K562 (cell line): ENCODE measurements at regions not wholly inside any gene's neighbourhood (a gene's known extent, or its start where the extent isn't known, plus 50 kb on each side); places are given as distances from the start of the nearest gene placed in this dataset.

Experiments used
- ATAC-seq: fragments of 200-7000 bp; cut with Tn5 transposase; 3 replicates; pipeline ENCODE4 v1.9.1; 2020; ENCODE audit warnings: moderate library complexity
- BruUV-seq: library from RNA; stranded (reverse); fragments of 400-500 nt; replicated peaks from 2 replicates; lab custom pipeline; 2021; lab: Mats Ljungman, UMichigan
- CTCF ChIA-PET: fragments of 300-600 bp; formaldehyde crosslinking; extraction: SDS; loops from one replicate; lab custom pipeline; 2021; ENCODE audit warnings: low intra/inter-chr PET ratio; lab: Yijun Ruan, JAX
- POLR2A ChIA-PET: fragments of 300-600, 350-650 bp; sonication (Branson Sonifier 250); formaldehyde crosslinking; extraction: SDS; loops from one replicate; lab custom pipeline; 2021; ENCODE audit warnings: antibody characterized with exemption, inconsistent platforms; lab: Yijun Ruan, JAX
- DNase-seq, 4 experiments: peaks; one replicate each; pipeline versions ENCODE4 v3.0.0 to v3.0.0-alpha.2; 2011 to 2018; ENCODE audit warnings: low spot score in 3 of 4, mixed read lengths in 3 of 4; ENCODE audit errors: extremely low read depth in 1 of 4
- FAIRE-seq: peaks from 2 replicates; lab custom pipeline; 2011; peaks lifted over from hg19 to GRCh38; lab: Jason Lieb, UNC
- H2AFZ ChIP-seq: 2 replicates; pipeline ENCODE4 v1.6.0; 2011; ENCODE audit warnings: low read depth, low read length, control low read depth, inconsistent platforms
- H3K27ac ChIP-seq: fragments of 200-600 bp; 3 replicates; pipeline ENCODE4 v1.8.0; 2011; ENCODE audit warnings: low read depth, mild to moderate bottlenecking, control low read depth, inconsistent platforms, low read length, moderate library complexity, mixed read lengths; ENCODE audit errors: extremely low read depth
- H3K27me3 ChIP-seq, 2 experiments: fragments of 300-600 bp in 1 of 2; 2 replicates in 1 of 2; 3 replicates in 1 of 2; pipeline versions ENCODE4 v1.6.0 to v1.8.0; 2011; ENCODE audit warnings: inconsistent platforms in 2 of 2, low read length in 2 of 2, mild to moderate bottlenecking in 1 of 2, mixed read lengths in 1 of 2, moderate library complexity in 1 of 2; ENCODE audit not compliant: control insufficient read depth in 2 of 2, insufficient read depth in 2 of 2
- H3K36me3 ChIP-seq: fragments of 300-600 bp; 3 replicates; pipeline ENCODE4 v1.8.0; 2011; ENCODE audit warnings: mild to moderate bottlenecking, low read length, inconsistent platforms; ENCODE audit not compliant: control insufficient read depth, insufficient read depth
- H3K4me1 ChIP-seq, 2 experiments: fragments of 200-600 bp in 1 of 2; replicated peaks in 1 of 2; 2 replicates in 1 of 2; 3 replicates in 1 of 2; pipeline versions ENCODE4 v1.5.1 to v1.8.0; 2011; ENCODE audit warnings: inconsistent platforms in 2 of 2, low read length in 2 of 2, mild to moderate bottlenecking in 1 of 2, mixed read lengths in 1 of 2, moderate library complexity in 1 of 2; ENCODE audit not compliant: control insufficient read depth in 2 of 2, insufficient read depth in 2 of 2
- H3K4me2 ChIP-seq: 2 replicates; pipeline ENCODE4 v1.6.1; 2011; ENCODE audit warnings: low read length, control low read depth, inconsistent platforms, mixed read lengths; ENCODE audit not compliant: insufficient read depth
- H3K4me3 ChIP-seq: fragments of 200-600 bp; sonication (generic), shearing (Covaris generic); 2 replicates; pipeline ENCODE4 v1.5.1; 2016; ENCODE audit warnings: control low read depth, inconsistent platforms
- H3K79me2 ChIP-seq: fragments of 200-600 bp; 3 replicates; pipeline ENCODE4 v1.8.0; 2011; ENCODE audit warnings: low read length, inconsistent platforms; ENCODE audit not compliant: control insufficient read depth, insufficient read depth
- H3K9ac ChIP-seq, 2 experiments: 2 replicates each; pipeline versions ENCODE4 v1.6.0 to v1.6.1; 2011; ENCODE audit warnings: low read depth in 2 of 2, low read length in 2 of 2, control low read depth in 1 of 2, inconsistent platforms in 1 of 2, mild to moderate bottlenecking in 1 of 2, mixed read lengths in 1 of 2; ENCODE audit not compliant: insufficient read depth in 1 of 2
- H3K9me1 ChIP-seq: one replicate; pipeline ENCODE4 v1.6.0; 2011; ENCODE audit warnings: inconsistent platforms, mild to moderate bottlenecking, low read length, moderate library complexity; ENCODE audit not compliant: control insufficient read depth, insufficient read depth
- H3K9me3 ChIP-seq: replicated peaks from 2 replicates; pipeline ENCODE4 v1.5.1; 2011; ENCODE audit warnings: low read depth, low read length, inconsistent platforms; ENCODE audit not compliant: control insufficient read depth, insufficient read depth
- H4K20me1 ChIP-seq: replicated peaks from 2 replicates; pipeline ENCODE4 v1.6.1; 2011; ENCODE audit warnings: low read length, inconsistent platforms, mixed read lengths; ENCODE audit not compliant: control insufficient read depth, insufficient read depth
- CCNT2 ChIP-seq: IDR thresholded peaks from 2 replicates; pipeline ENCODE4 v1.6.1; 2011; ENCODE audit warnings: borderline replicate concordance, low read depth, mild to moderate bottlenecking, moderate library complexity, mixed read lengths, low read length; ENCODE audit not compliant: insufficient read length; ENCODE audit errors: extremely low read depth
- MAFF ChIP-seq: IDR thresholded peaks from 2 replicates; pipeline ENCODE4 v1.6.1; 2012; ENCODE audit warnings: low read length, improper control_type of control experiment
- MAFK ChIP-seq: IDR thresholded peaks from 2 replicates; pipeline ENCODE4 v1.6.1; 2011; ENCODE audit warnings: low read length, improper control_type of control experiment
- NCOA2 ChIP-seq, 2 experiments: fragments of 450-650 bp; IDR thresholded peaks; 2 replicates each; pipeline ENCODE4 v1.6.1; 2018; ENCODE audit warnings: mild to moderate bottlenecking in 2 of 2, moderate library complexity in 1 of 2; ENCODE audit not compliant: partially characterized antibody in 2 of 2
- POU5F1 ChIP-seq: fragments of 150-350 bp; IDR thresholded peaks from 2 replicates; pipeline ENCODE4 v1.6.1; 2014; ENCODE audit warnings: borderline replicate concordance, low read length, low read depth, mild to moderate bottlenecking; ENCODE audit not compliant: partially characterized antibody
- SAP30 ChIP-seq: fragments of 200-600 bp; sonication (generic); IDR thresholded peaks from 2 replicates; pipeline ENCODE4 v1.6.1; 2012; ENCODE audit warnings: borderline replicate concordance, low read depth, mild to moderate bottlenecking, moderate library complexity, low read length, control low read depth, inconsistent platforms; ENCODE audit not compliant: insufficient read depth, poor library complexity, severe bottlenecking
- ZNF311 ChIP-seq: fragments of 250-450 bp; sonication (Bioruptor Pico); IDR thresholded peaks from 2 replicates; pipeline ENCODE4 v1.4.0; 2020; ENCODE audit warnings: mild to moderate bottlenecking, moderate library complexity
- WGBS: fragments of 100-300 bp; shearing (Covaris generic); methylation state at CpG from one replicate; pipeline ENCODE4 v1.1.6; 2016; ENCODE audit warnings: low coverage, mixed read lengths; ENCODE audit not compliant: insufficient coverage; ENCODE audit errors: missing lambda C conversion rate; 5-methylcytosine and 5-hydroxymethylcytosine counted together
- in situ Hi-C: fragments of 300-500 bp; cut with MboI; formaldehyde crosslinking; loops from 4 replicates; pipeline ENCODE4 v1.15.0; 2018; ENCODE audit warnings: inconsistent platforms, mixed read lengths
- intact Hi-C: fragments of 100-400 bp; cut with micrococcal nuclease; formaldehyde crosslinking; loops from 2 replicates; pipeline ENCODE4 v1.14.2; 2022
- TF ChIP-seq, protein P1 (sequence below): fragments of 150-350 bp; IDR thresholded peaks from 2 replicates; pipeline ENCODE4 v1.6.1; 2014; ENCODE audit warnings: low read depth, mild to moderate bottlenecking, low read length, borderline replicate concordance
- TF ChIP-seq, protein P2 (sequence below): fragments of 450-650 bp; formaldehyde crosslinking; IDR thresholded peaks from 2 replicates; pipeline ENCODE4 v1.4.0; 2020; ENCODE audit warnings: mild to moderate bottlenecking, moderate library complexity

DNA sequence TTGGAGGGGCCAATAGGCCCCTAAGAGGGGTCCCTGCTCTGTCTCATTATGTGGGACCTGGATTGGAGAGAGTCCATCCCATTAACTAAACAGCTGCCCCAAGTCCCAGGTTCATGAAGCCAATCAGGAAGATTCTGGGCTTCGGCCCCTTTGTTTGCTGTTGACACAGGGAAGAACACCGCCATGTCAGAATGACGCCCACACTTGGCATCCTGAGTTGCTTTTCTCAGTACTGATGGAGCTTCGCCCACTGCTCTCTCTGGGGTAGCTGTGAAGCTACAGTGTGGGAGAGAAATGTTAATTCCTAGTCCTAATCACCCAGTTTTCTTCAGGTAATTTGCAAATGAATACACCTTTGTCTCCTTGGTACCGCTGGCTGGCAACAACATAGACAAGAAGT lies 264.7 kb downstream of the GLRX3 start (continued):
- TF ChIP-seq, protein P1, sequence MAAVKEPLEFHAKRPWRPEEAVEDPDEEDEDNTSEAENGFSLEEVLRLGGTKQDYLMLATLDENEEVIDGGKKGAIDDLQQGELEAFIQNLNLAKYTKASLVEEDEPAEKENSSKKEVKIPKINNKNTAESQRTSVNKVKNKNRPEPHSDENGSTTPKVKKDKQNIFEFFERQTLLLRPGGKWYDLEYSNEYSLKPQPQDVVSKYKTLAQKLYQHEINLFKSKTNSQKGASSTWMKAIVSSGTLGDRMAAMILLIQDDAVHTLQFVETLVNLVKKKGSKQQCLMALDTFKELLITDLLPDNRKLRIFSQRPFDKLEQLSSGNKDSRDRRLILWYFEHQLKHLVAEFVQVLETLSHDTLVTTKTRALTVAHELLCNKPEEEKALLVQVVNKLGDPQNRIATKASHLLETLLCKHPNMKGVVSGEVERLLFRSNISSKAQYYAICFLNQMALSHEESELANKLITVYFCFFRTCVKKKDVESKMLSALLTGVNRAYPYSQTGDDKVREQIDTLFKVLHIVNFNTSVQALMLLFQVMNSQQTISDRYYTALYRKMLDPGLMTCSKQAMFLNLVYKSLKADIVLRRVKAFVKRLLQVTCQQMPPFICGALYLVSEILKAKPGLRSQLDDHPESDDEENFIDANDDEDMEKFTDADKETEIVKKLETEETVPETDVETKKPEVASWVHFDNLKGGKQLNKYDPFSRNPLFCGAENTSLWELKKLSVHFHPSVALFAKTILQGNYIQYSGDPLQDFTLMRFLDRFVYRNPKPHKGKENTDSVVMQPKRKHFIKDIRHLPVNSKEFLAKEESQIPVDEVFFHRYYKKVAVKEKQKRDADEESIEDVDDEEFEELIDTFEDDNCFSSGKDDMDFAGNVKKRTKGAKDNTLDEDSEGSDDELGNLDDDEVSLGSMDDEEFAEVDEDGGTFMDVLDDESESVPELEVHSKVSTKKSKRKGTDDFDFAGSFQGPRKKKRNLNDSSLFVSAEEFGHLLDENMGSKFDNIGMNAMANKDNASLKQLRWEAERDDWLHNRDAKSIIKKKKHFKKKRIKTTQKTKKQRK = no peak
- TF ChIP-seq NCOA2 (IDR thresholded peaks at IDR 0.05; ENCODE audit: partially characterized antibody in 2 of 2) = no peak
- no peak for TF ChIP-seq SAP30
- TF ChIP-seq MAFK = no peak

DNA sequence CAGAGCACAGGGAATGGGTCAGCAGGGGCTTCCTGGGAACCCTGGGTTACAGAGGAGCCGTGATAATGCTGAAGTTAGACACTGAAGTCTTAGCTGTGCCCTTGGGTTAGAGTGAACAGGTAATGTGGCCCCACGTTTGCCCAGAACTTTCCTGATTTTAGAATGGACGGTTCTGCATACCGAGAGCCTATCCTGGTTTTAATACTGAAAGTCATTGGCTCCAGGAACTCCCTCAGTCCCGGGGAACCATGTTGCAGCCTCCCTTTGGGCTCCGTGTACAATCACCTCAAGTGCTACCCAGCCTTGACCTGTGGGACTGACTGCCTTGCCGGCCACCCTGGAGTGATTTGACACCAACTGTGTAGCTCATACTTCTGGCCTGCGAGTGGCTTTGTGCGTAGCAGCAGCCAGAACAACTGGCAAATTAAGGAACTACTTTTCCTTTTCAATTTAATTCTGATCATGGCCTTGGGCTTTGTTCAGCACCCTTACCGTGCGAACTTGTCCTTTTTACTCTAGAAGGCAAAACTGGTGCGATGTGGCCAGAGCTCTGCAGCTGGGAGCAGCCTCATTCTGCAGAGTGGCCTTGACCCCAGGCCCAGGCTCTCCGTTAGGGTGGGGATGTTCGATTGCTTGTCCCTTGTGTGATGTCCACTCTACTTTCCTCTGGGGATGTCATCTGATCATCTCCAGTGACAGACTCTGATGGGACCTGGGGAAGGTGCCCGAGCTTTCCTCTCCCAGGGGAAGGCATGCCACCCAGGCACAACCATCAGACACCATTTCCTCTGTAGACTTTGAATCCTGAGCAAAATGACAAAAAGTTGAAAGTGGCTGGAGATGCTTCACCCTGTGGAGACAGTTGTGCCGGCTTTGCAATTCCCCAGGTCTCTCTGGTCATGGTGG lies 265.9 kb downstream of the GLRX3 start:
- 0% methylated on average over 13 of the region's 16 CpGs for WGBS
- BruUV-seq = no TSS peak
- H4K20me1 ChIP-seq = no peaks in the 10 kb centered on the region
- H3K9me1 ChIP-seq = no peaks in the 10 kb centered on the region
- in situ Hi-C loops = no loop called here
- CTCF ChIA-PET = no interaction called here
- H3K79me2 ChIP-seq = no peaks in the 10 kb centered on the region
- ATAC-seq (no peak), DNase-seq (no peak), FAIRE-seq (no peak)
- no peak overlapping the region for H2AFZ ChIP-seq
- no peak overlapping the region for H3K27ac ChIP-seq
- H3K36me3 ChIP-seq = no peaks in the 10 kb centered on the region
- POLR2A ChIA-PET = interaction anchor here (0.7 kb wide), 1 partner anchor 12 kb away, joined by 3 read pairs; no protein-coding TSS in a partner anchor
- H3K27me3 ChIP-seq = no peaks in the 10 kb centered on the region; a peak in 1 of 5 replicates
- H3K4me3 ChIP-seq = no peak overlapping the region
- no peak overlapping the region for H3K4me2 ChIP-seq
- H3K9ac ChIP-seq = no peak overlapping the region
- intact Hi-C loops = no loop called here
- no peaks in the 10 kb centered on the region for H3K4me1 ChIP-seq
- no peaks in the 10 kb centered on the region for H3K9me3 ChIP-seq
- TF ChIP-seq ZNF311 (CRISPR knock-in tag) (no peak), CCNT2 (no peak), POU5F1 (no peak), MAFF (no peak)
- TF ChIP-seq, protein P2, sequence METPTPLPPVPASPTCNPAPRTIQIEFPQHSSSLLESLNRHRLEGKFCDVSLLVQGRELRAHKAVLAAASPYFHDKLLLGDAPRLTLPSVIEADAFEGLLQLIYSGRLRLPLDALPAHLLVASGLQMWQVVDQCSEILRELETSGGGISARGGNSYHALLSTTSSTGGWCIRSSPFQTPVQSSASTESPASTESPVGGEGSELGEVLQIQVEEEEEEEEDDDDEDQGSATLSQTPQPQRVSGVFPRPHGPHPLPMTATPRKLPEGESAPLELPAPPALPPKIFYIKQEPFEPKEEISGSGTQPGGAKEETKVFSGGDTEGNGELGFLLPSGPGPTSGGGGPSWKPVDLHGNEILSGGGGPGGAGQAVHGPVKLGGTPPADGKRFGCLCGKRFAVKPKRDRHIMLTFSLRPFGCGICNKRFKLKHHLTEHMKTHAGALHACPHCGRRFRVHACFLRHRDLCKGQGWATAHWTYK (CRISPR knock-in tag) = no peak
